NB4 (cell line): ENCODE measurements at regions not wholly inside any gene's neighbourhood (a gene's known extent, or its start where the extent isn't known, plus 50 kb on each side); places are given as distances from the start of the nearest gene placed in this dataset.

Experiments
- DNase-seq: peaks from one replicate; pipeline ENCODE4 v3.0.0; 2010; ENCODE audit warnings: low read depth
- H3K4me3 ChIP-seq: one replicate; pipeline ENCODE4 v1.5.1; 2011; ENCODE audit warnings: mild to moderate bottlenecking, low read depth, low read length, moderate library complexity
- MYC ChIP-seq: IDR thresholded peaks from 2 replicates; pipeline ENCODE4 v1.6.1; 2011; ENCODE audit warnings: low read depth, low read length
- POLR2A ChIP-seq: IDR thresholded peaks from 2 replicates; pipeline ENCODE4 v1.6.1; 2011; ENCODE audit warnings: mild to moderate bottlenecking; ENCODE audit not compliant: insufficient read length; ENCODE audit errors: extremely low read depth
- TF ChIP-seq, protein P1 (sequence below): IDR thresholded peaks from 2 replicates; pipeline ENCODE4 v1.6.1; 2011; ENCODE audit warnings: low read depth, low read length
- TF ChIP-seq, protein P2 (sequence below): IDR thresholded peaks from one replicate; pipeline ENCODE4 v1.5.1; 2012; ENCODE audit warnings: low read depth, low read length

DNA sequence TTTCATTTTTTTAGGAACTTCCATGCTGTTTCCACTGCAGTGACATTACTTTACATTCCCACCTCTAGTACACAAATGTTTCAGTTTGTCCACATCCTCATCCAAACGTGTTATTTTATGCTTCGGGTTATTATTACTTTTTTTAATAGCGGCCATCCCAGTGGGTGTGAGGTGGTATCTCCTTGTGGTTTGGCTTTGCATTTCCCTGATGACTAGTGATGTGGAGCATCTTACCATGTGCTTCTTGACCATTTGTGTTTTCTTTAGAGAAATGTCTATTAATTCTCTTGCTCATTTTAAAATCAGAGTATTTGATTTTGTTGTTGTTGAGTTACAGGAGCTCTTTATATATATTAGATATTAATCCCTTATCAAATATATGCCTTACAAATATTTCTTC is 70.3 kb upstream of the ANO1 start:
- TF ChIP-seq POLR2A (no peak), MYC (no peak)
- TF ChIP-seq, protein P1, sequence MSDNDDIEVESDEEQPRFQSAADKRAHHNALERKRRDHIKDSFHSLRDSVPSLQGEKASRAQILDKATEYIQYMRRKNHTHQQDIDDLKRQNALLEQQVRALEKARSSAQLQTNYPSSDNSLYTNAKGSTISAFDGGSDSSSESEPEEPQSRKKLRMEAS, result no peak
- TF ChIP-seq, protein P2, sequence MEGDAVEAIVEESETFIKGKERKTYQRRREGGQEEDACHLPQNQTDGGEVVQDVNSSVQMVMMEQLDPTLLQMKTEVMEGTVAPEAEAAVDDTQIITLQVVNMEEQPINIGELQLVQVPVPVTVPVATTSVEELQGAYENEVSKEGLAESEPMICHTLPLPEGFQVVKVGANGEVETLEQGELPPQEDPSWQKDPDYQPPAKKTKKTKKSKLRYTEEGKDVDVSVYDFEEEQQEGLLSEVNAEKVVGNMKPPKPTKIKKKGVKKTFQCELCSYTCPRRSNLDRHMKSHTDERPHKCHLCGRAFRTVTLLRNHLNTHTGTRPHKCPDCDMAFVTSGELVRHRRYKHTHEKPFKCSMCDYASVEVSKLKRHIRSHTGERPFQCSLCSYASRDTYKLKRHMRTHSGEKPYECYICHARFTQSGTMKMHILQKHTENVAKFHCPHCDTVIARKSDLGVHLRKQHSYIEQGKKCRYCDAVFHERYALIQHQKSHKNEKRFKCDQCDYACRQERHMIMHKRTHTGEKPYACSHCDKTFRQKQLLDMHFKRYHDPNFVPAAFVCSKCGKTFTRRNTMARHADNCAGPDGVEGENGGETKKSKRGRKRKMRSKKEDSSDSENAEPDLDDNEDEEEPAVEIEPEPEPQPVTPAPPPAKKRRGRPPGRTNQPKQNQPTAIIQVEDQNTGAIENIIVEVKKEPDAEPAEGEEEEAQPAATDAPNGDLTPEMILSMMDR, result no peak
- no peak overlapping the region for H3K4me3 ChIP-seq

DNA sequence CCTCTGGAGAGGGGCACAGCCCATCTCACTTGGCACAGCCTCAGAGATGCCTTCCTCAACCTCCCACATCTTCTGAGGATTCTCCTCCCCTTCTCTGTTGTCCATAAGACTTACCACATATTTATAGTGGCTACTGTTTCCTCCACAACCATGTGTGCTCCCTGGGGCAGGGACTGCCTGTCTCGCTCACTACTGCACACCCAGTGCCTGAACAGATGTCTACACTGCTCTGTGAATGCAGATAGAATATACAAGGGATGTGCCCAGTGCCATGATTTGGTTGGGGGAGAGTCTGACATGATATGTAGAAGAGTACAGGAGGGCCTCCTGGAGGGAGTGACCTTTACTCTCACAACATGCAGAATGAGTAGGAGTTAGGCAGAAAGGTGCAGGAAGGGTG is 67.3 kb upstream of the ANO1 start:
- H3K4me3 ChIP-seq, result no peak overlapping the region
- DNase-seq, result no peak
- TF ChIP-seq, protein P1, result no peak
- no peak for TF ChIP-seq POLR2A
- no peak for TF ChIP-seq MYC
- TF ChIP-seq, protein P2, result no peak

More for the DNA sequence above, 70.3 kb upstream of the ANO1 start:
- no peak for DNase-seq

DNA sequence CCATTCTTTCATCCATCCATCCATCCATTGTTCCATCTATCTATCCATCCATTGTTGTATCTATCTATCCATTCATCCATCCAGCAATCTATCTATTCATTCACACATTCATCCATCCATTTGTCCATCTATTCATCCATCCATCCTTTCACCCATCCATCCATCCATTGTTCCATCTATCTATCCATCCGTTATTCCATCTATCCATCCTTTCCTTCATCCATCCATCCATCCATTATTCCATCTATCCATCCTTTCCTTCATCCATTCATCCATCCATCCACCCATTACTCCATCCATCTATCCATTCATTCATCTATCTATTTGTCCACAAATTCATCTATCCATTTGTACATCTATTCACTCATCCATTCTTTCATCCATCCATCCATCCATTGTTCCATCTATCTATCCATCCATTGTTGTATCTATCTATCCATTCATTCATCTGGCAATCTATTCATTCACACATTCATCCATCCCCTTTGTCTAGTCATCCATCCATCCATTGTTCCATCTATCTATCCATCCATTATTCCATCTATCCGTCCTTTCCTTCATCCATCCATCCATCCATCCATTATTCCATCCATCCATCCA is 65.9 kb upstream of the ANO1 start:
- TF ChIP-seq, protein P2, result no peak
- TF ChIP-seq POLR2A, result no peak
- no peak for TF ChIP-seq MYC
- TF ChIP-seq, protein P1, result no peak
- H3K4me3 ChIP-seq, result no peak overlapping the region
- no peak for DNase-seq

DNA sequence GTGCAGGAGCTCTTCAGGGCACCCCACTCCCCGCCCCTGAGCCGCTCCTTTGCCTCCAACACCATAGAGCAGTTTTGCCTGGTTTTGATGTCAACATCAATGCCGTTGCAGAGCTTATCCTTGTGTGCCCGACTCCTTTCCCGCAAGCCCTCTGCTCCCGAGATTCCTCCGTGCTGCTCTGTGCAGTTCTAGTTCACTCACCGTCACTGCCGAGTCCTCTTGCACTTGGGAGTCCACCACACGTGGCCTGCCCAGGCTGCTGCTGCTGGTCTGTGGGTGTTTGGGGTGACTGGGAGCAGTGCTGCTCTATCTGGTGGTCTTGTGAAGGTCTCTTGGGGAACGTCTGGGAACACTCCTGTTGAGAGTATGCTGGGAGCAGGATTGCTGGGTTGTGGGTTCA is 63.8 kb upstream of the ANO1 start:
- TF ChIP-seq, protein P2, result no peak
- no peak for TF ChIP-seq MYC
- TF ChIP-seq POLR2A, result no peak
- TF ChIP-seq, protein P1, result no peak
- H3K4me3 ChIP-seq, result no peak overlapping the region
- DNase-seq, result no peak

DNA sequence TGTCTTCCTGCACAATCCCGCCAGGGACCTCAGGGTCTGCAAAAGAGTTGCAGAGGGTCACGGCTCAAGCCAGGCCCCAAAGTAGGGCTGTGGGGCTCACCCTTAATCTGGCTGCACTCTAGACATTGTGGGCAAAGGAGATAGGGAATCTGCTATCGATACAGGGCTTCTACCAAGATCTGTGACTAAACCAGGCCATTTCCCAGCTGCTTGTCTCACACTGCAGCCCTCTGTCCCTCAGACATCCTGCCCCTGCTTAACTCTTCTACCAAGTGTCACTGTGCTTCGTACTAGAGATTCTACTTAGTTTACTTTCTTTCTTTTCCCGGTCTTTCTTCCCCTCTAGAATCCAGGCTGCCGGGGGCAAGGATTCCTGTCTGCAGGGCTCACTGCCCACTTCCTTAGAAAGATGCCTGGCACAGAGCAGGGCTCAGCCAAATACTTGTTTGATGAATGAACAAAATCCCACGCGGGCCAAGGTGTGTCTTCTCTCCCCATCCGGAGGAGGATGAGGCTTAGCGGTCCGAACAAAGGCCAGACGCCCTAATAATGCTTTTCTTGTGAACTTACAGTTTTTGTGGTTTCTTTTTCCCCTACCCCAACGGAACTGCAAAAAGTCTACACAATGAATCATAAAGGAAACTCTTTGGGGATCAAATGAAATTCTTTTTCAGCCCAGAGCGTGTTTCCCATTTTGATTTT is 61.3 kb upstream of the ANO1 start:
- no peak overlapping the region for H3K4me3 ChIP-seq
- no peak for TF ChIP-seq MYC
- TF ChIP-seq POLR2A, result no peak
- TF ChIP-seq, protein P2, result no peak
- TF ChIP-seq, protein P1, result no peak
- no peak for DNase-seq
